HepG2 (cell line): ENCODE measurements at regions not wholly inside any gene's neighbourhood (a gene's known extent, or its start where the extent isn't known, plus 50 kb on each side); places are given as distances from the start of the nearest gene placed in this dataset.

Experiments used
- AGO2 ChIP-seq: fragments of 200-400 bp; formaldehyde crosslinking; optimal IDR thresholded peaks from 2 replicates; pipeline ENCODE3; 2017; ENCODE audit warnings: mild to moderate bottlenecking, low read depth, low read length, moderate library complexity
- FLYWCH1 ChIP-seq: sonication (generic); formaldehyde crosslinking; IDR thresholded peaks from 2 replicates; pipeline ENCODE4 v1.8.1; 2023; ENCODE audit warnings: mild to moderate bottlenecking, missing genetic modification reagents
- FOXK1 ChIP-seq: sonication (generic); formaldehyde crosslinking; IDR thresholded peaks from 2 replicates; pipeline ENCODE4 v1.4.0; 2020; ENCODE audit warnings: low read depth, missing genetic modification reagents, borderline replicate concordance
- GATAD2A ChIP-seq: IDR thresholded peaks from 2 replicates; pipeline ENCODE4 v1.6.1; 2016
- HMG20A ChIP-seq: IDR thresholded peaks from 2 replicates; pipeline ENCODE4 v1.6.1; 2016; ENCODE audit warnings: borderline replicate concordance
- NAIF1 ChIP-seq: sonication (generic); formaldehyde crosslinking; IDR thresholded peaks from 2 replicates; pipeline ENCODE4 v1.5.0; 2020; ENCODE audit warnings: mild to moderate bottlenecking, missing genetic modification reagents, borderline replicate concordance
- RARA ChIP-seq: IDR thresholded peaks from 2 replicates; pipeline ENCODE4 v1.6.1; 2016; ENCODE audit warnings: missing genetic modification reagents, missing compliant biosample characterization
- RFX5 ChIP-seq: IDR thresholded peaks from 2 replicates; pipeline ENCODE4 v1.6.1; 2011; ENCODE audit warnings: low read depth, low read length, improper control_type of control experiment
- RXRB ChIP-seq: IDR thresholded peaks from 2 replicates; pipeline ENCODE4 v1.6.1; 2016; ENCODE audit warnings: borderline replicate concordance, missing genetic modification reagents, missing compliant biosample characterization
- SP1 ChIP-seq, 2 experiments: fragments of 450-650 bp in 1 of 2; sonication (generic) in 1 of 2; formaldehyde crosslinking in 1 of 2; IDR thresholded peaks; 2 replicates each; pipeline versions ENCODE4 v1.4.0 to v1.6.1; 2016 to 2020; ENCODE audit warnings: missing genetic modification reagents in 1 of 2
- TBX3 ChIP-seq: fragments of 450-650 bp; IDR thresholded peaks from 2 replicates; pipeline ENCODE4 v1.6.1; 2017; ENCODE audit warnings: antibody characterized with exemption, mild to moderate bottlenecking, inconsistent platforms, borderline replicate concordance
- ZNF589 ChIP-seq: sonication (generic); formaldehyde crosslinking; conservative IDR thresholded peaks from 2 replicates; pipeline ENCODE4 v1.8.0; 2022; ENCODE audit warnings: mild to moderate bottlenecking, moderate library complexity, missing genetic modification reagents
- TF ChIP-seq, protein P1 (sequence below): sonication (generic); formaldehyde crosslinking; IDR thresholded peaks from 2 replicates; pipeline ENCODE4 v1.8.1; 2022; ENCODE audit warnings: mild to moderate bottlenecking, missing genetic modification reagents
- TF ChIP-seq, protein P2 (sequence below): sonication (generic); formaldehyde crosslinking; IDR thresholded peaks from 2 replicates; pipeline ENCODE4 v1.8.1; 2023; ENCODE audit warnings: missing genetic modification reagents, mild to moderate bottlenecking, borderline replicate concordance
- TF ChIP-seq, protein P3 (sequence below): sonication (generic); formaldehyde crosslinking; IDR thresholded peaks from 2 replicates; pipeline ENCODE4 v1.5.0; 2020; ENCODE audit warnings: mild to moderate bottlenecking, missing genetic modification reagents, borderline replicate concordance
- TF ChIP-seq, protein P4 (sequence below), 2 experiments: IDR thresholded peaks; 2 replicates each; pipeline ENCODE4 v1.6.1; 2011 to 2012; ENCODE audit warnings: low read length in 2 of 2, borderline replicate concordance in 1 of 2, low read depth in 1 of 2, mild to moderate bottlenecking in 1 of 2, moderate library complexity in 1 of 2

DNA sequence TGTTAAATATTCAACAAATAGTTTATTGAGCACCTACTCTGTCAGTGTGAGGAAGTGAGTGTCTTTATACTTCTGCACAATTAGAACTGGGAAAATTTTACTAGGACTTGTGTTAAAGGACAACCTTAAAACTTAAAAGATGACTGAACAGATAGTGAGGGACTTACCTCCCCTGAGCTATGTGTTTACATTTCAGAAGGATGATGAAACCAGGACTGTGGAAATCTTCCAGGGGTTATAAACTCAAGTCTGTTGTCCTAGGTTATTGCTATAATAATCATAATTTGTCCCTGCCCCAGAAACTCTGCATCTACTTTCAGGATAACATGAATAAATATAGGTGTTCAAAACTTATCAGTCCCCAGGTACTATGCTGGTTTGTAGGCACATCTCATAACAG, 261.0 kb upstream of the MKLN1 start (continued):
- TF ChIP-seq, protein P1, sequence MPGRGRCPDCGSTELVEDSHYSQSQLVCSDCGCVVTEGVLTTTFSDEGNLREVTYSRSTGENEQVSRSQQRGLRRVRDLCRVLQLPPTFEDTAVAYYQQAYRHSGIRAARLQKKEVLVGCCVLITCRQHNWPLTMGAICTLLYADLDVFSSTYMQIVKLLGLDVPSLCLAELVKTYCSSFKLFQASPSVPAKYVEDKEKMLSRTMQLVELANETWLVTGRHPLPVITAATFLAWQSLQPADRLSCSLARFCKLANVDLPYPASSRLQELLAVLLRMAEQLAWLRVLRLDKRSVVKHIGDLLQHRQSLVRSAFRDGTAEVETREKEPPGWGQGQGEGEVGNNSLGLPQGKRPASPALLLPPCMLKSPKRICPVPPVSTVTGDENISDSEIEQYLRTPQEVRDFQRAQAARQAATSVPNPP (CRISPR knock-in tag), result no peak
- TF ChIP-seq, protein P2, sequence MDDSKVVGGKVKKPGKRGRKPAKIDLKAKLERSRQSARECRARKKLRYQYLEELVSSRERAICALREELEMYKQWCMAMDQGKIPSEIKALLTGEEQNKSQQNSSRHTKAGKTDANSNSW (CRISPR knock-in tag), result no peak
- no peak for TF ChIP-seq RFX5
- TF ChIP-seq, protein P3, sequence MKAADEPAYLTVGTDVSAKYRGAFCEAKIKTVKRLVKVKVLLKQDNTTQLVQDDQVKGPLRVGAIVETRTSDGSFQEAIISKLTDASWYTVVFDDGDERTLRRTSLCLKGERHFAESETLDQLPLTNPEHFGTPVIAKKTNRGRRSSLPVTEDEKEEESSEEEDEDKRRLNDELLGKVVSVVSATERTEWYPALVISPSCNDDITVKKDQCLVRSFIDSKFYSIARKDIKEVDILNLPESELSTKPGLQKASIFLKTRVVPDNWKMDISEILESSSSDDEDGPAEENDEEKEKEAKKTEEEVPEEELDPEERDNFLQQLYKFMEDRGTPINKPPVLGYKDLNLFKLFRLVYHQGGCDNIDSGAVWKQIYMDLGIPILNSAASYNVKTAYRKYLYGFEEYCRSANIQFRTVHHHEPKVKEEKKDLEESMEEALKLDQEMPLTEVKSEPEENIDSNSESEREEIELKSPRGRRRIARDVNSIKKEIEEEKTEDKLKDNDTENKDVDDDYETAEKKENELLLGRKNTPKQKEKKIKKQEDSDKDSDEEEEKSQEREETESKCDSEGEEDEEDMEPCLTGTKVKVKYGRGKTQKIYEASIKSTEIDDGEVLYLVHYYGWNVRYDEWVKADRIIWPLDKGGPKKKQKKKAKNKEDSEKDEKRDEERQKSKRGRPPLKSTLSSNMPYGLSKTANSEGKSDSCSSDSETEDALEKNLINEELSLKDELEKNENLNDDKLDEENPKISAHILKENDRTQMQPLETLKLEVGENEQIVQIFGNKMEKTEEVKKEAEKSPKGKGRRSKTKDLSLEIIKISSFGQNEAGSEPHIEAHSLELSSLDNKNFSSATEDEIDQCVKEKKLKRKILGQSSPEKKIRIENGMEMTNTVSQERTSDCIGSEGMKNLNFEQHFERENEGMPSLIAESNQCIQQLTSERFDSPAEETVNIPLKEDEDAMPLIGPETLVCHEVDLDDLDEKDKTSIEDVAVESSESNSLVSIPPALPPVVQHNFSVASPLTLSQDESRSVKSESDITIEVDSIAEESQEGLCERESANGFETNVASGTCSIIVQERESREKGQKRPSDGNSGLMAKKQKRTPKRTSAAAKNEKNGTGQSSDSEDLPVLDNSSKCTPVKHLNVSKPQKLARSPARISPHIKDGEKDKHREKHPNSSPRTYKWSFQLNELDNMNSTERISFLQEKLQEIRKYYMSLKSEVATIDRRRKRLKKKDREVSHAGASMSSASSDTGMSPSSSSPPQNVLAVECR, result no peak
- TF ChIP-seq ZNF589 (CRISPR knock-in tag), result no peak
- peak; percentile 84 for TF ChIP-seq GATAD2A (CRISPR knock-in tag)
- TF ChIP-seq SP1 (IDR thresholded peaks at IDR 0.05), result no peak
- TF ChIP-seq SP1 (CRISPR knock-in tag; IDR thresholded peaks at IDR 0.05), result no peak
- 0 out of 2 replicates have a peak, but pooled peaks have one; percentile 19 for TF ChIP-seq RXRB
- 0 out of 2 replicates have a peak, but pooled peaks have one; percentile 27 for TF ChIP-seq NAIF1 (CRISPR knock-in tag)
- TF ChIP-seq FLYWCH1 (CRISPR knock-in tag), result no peak
- no peak for TF ChIP-seq AGO2
- TF ChIP-seq, protein P4, sequence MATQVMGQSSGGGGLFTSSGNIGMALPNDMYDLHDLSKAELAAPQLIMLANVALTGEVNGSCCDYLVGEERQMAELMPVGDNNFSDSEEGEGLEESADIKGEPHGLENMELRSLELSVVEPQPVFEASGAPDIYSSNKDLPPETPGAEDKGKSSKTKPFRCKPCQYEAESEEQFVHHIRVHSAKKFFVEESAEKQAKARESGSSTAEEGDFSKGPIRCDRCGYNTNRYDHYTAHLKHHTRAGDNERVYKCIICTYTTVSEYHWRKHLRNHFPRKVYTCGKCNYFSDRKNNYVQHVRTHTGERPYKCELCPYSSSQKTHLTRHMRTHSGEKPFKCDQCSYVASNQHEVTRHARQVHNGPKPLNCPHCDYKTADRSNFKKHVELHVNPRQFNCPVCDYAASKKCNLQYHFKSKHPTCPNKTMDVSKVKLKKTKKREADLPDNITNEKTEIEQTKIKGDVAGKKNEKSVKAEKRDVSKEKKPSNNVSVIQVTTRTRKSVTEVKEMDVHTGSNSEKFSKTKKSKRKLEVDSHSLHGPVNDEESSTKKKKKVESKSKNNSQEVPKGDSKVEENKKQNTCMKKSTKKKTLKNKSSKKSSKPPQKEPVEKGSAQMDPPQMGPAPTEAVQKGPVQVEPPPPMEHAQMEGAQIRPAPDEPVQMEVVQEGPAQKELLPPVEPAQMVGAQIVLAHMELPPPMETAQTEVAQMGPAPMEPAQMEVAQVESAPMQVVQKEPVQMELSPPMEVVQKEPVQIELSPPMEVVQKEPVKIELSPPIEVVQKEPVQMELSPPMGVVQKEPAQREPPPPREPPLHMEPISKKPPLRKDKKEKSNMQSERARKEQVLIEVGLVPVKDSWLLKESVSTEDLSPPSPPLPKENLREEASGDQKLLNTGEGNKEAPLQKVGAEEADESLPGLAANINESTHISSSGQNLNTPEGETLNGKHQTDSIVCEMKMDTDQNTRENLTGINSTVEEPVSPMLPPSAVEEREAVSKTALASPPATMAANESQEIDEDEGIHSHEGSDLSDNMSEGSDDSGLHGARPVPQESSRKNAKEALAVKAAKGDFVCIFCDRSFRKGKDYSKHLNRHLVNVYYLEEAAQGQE (IDR thresholded peaks at IDR 0.05; ENCODE audit: borderline replicate concordance in 1 of 2, low read depth in 1 of 2, low read length in 2 of 2), result no peak
- TF ChIP-seq HMG20A (CRISPR knock-in tag), result peak; percentile 45; the same call in 1 of the 2 replicates
- peak; percentile 67 for TF ChIP-seq FOXK1
- TF ChIP-seq TBX3, result no peak
- peak; percentile 43 for TF ChIP-seq RARA (CRISPR knock-in tag)
